HPDE6-E6E7 (cell line): ENCODE measurements at regions not wholly inside any gene's neighbourhood (a gene's known extent, or its start where the extent isn't known, plus 50 kb on each side); places are given as distances from the start of the nearest gene placed in this dataset.

ENCODE experiments used
- DNase-seq: peaks from one replicate; pipeline ENCODE4 v3.0.0; 2011; ENCODE audit warnings: missing footprints; ENCODE audit errors: extremely low spot score

DNA sequence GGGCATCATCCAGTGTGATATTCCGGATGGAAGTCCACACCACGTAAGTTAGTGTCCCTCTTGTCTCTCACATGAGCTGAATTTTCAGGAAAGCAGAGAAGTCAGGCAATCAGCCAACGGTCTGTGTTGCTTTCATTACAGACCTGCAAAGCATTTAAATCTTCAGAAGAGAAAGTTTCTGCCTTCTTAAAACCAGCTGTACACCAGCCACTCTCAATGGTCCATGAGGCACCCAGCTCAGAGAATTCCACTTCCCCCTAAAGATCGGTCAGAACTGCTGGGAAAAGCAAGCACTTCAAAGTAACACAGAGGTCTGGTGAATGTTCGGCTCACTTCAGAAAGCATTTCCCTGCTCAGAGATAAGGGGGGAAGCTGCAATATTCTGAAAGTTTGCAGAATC, 903.7 kb downstream of the EPHA3 start:
- DNase-seq = no peak

DNA sequence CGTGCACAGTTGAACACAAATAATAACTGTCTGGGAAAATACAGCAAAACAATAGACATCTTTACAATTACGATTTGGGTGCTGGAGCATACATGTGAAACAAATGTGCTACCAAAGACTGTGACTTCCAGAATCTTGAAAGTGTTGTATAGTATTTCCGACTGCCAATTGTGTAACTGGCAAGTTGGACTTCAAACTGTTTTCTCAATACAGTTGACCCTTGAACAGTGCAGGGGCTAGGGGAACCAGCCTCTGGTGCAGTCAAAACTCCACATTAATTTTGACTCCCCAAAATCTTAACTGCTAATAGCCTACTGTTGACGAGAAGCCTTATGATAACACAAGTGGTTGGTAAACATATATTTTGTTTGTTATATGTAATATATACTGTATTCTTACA, 904.2 kb downstream of the EPHA3 start:
- DNase-seq = no peak

DNA sequence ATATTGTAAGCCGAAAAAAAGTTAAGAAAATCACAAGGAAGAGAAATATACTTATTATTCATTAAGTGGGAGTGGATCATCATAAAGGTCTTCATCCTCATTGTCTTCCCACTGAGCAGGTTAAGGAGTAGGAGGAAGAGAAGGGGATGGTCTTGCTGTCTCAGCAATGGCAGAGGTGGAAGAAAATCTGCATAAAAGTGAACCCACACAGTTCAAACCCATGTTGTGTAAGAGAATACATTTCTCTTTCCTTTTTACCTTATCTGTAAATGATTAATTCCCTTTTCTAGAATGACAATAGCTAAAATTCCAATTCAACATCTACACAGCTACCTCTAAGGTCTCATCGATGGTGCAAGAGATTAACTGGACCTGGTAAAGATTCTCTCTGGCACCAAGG, 904.6 kb downstream of the EPHA3 start:
- no peak for DNase-seq

DNA sequence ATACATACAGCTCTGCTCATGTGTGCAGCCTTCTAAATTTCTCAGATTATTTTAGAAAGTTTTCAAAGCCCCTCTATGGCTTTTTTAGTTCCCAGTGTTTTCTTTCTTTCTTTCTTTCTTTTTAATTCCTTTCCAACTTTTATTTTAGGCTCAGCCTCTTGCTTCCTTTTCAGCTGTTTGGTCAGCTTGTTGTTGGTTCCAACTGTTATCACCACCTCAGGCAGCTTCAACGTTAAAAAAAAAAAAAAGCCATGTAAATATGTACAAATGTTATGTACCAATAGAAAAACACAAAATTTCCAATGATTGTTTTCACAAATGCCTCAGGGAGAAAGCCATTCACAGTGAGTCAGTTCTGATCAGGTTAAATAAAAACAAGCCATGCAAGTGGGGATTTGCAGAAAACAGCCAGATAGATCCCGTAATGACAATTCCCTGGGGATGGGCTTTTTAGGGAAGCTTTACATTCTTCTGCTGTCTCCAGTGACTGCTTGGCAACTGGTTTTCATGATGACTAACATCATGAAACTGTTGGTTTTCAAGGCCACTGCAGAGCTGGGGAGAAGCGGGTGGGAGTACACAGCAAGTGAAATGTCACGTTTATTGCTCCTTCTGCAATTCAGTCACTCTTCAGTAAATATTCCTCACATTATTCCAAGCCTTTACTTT, 908.4 kb downstream of the EPHA3 start:
- peak; percentile 21 for DNase-seq

DNA sequence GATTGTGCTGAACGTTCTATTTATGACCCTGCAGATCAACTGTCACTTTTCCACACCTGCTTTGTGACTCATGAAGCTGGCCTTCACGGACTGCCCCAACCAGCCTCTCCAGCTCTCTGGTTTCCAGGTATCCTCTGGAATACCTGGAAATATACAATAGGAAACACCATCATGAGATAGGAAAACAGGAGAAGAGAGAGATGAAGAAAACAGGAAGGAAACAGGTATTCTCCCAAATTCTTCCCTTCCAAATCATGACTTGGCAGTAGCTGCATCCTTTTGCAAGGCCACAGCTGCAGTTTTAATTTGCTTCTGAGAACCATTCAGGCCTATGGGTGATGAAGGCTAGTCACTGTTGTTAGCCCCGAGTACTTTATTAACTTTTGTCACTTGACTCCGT, 909.1 kb downstream of the EPHA3 start:
- DNase-seq = no peak

DNA sequence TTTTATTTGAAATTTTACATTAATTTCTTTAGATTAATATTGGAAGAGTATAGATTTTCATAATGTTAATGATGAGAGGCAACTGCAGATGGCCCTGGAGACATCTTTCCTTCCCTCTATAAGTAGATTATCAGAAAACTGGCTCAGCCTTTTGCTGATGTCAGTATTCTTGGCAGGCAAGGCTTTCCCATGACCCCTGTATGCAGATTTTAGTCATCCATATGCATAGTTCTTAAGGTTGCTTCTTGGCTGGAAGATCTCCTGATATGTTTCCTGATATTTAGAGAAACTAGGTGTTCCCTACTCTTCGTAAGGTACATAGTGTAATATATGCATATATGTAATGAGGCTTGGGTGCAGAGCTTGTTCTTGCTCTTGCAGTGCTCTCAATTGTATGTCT, 911.4 kb downstream of the EPHA3 start:
- DNase-seq = no peak

DNA sequence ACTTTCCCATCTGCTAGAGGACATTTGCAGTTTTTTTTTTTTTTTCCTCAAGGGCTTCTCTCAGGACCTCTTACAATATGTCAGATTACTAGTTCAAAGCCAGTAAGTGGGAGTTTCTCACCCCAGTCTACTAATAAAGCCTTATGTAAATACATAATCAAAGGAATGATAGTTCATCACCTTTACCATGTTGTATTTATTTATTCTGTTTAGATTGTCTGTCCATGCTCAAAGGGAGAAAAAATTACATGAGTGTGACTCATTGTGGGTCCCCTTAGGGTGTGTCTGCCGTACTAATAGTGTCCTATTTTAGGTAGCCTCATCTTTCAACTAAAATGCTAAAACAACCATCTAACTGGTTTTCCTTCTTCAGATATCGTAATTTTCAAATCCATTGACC, 917.6 kb downstream of the EPHA3 start:
- DNase-seq = no peak

DNA sequence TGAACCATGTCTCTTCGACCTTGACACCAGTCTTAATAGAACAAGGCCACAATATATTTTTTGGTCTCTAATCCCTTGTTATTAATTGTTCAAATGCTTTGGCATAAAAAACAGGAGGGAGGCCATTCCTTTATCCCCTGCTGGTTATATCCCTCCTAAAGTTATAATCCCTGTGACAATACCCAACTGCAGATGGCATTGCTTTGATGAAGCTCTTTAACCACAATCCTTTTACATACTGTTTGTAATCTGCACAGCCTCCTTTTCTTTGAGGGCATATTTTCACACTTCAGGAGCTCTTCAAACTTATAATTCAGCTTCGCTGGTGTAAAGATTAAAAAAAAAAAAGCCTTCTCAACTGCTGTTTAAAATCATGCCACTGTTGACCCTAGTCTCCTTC, 919.0 kb downstream of the EPHA3 start:
- no peak for DNase-seq

DNA sequence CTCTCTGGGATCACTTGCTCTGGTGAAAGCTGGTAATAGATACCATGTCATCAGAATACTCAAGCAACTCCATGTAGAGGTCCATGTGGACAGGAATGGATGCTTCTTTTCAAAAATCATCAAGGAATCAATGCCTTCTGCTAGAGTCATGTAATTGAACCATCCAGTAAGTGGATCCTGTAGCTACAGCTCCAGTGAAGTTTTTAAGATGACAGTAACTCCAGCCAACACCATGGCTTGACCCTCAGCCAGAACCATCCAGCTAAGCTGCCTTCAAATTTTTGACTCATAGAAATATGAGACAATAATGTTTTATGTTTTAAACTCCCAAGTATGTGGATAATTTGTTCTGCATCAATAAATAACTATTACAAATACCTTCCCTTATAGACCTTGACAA, 923.7 kb downstream of the EPHA3 start:
- no peak for DNase-seq

DNA sequence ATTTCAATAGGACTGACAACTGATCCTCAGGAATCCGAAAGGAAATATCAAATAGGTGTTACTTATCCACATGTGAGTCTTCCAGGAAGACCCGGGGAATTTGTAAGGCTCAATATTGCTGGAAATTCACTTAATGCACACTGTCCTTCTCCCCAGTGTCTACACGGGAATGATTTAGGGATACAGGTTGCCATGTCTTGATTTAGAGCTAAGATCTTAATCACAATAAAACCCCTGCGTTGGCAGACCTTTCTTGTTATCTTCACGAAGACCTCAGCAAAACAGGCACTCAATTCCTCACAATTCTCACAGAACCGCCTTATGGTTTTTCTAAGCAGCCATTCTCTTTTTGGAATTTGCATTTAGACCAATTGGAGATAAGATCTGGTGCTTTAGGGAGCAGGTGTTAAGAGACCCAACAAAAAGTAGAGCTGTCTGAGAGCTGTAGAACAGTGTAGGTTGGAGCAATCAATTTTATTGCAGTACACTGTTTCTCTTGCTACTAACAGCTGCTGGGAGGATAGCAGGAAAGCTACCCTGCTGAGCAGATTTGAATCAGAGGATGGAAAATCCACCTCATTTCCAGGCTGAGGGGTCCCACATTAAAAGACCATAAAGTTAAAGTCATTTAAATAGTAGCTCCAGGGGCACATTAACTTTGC, 925.7 kb downstream of the EPHA3 start:
- no peak for DNase-seq

DNA sequence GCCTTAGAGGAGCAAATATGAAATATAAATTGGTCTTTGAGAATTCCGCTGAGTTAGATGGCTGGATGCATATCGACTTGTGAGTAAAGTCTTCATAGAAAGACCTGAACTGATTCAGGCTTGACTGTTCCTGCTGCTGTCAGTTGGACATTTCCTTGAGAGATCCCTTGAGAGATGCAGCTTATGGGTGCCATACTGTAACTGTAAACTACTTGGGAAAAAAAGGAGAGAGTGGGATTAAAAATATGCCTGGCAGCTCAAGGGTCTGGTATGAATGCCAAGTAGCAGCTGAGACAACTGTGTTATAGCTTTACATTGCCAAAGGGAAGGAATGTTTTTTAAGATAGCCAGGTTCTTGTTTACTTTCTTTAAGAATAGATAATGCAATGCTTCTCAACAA, 926.6 kb downstream of the EPHA3 start:
- no peak for DNase-seq

DNA sequence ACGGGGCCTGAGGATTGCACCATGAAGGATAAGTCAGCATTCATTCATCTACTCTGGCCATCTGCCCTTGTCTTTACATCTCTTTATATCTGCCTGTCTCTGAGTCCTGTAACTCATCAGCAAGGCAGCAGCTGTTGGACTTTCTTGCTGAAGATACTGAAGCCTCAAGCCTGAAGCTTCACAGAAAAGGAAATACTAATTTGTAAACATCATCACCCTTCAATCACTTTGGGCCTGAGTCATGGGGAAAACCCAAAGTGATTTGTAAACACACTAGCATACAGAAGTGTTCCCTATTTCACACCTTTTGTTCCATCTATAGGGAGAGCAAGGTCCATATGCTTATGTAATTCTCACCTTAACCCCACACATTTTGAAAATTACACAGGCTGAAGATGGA, 928.2 kb downstream of the EPHA3 start:
- no peak for DNase-seq

DNA sequence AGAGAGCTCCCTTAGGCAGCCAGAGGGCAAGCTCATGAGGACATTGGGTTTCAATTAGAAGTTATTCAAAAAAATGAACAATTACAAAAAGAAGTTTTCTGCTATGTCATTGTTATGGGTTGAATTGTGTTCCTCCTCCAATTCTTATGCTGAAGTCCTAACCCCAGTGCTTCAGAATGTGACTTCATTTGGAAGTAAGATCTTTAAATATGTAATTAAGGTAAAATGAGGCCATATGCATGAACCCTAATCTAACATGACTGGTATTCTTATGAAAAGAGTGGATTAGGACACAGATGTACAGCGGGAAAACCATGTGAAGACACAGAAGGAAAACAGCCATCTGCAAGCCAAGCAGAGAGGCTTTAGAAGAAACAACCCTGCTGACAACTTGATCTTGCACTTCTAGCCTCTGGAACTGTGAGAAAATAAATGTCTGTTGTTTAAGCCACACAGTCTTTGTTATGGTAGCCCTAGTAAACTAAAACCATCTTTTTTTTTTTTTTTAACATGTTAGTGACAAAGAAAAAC, 929.6 kb downstream of the EPHA3 start:
- no peak for DNase-seq

DNA sequence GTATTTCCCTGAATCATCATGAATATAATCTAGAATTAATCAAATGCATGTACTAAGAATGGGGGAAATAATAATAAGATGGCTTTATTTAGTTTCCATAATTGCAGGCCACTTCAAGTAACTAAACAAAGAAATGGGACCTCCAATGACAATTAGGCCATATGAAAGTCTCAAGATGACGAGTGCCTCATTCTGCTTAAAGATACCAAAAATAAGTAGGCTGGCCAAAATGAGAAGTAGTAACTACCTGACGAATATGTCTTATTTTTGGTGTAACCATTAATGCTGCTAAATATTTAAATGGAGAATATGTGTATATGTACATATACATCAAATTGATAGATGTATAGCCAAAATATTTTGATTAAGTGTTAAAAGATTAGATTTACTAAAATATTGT, 932.6 kb downstream of the EPHA3 start:
- no peak for DNase-seq

DNA sequence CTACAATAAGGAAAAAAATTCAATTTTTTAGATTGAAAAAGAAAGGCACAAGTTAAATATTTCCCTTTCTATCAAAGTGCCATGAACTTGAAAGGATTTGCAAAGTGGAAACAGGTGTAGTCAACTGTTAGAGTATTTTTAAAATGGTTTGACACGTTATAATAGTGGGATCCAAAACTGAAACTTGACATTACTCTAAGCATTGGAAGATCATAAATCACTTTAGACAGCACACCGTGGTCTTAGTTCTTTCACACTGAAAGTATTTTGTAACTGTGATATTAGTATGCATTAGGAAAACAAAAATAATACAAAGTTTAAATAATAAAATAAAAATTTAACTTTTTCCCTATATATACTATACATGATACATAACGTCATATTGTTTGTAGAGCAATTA, 933.1 kb downstream of the EPHA3 start:
- no peak for DNase-seq

DNA sequence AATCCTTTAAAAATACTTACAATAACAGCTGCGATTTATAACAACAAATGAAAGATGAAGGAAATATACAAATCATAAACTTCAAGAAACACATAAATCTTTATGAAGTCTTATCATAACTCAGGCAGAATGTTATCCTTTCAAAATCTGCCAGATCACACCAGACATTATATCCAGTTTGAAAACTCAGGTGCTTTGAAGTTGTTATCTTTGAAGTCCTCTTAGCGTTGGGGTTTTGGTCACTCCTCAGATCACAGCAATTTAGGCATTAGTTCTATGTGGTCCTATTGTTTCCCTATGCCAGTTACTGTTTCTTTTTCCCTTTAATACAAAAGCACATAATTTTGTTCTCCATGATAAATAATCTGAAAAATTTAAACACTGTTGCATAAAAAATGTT, 934.6 kb downstream of the EPHA3 start:
- DNase-seq = no peak

DNA sequence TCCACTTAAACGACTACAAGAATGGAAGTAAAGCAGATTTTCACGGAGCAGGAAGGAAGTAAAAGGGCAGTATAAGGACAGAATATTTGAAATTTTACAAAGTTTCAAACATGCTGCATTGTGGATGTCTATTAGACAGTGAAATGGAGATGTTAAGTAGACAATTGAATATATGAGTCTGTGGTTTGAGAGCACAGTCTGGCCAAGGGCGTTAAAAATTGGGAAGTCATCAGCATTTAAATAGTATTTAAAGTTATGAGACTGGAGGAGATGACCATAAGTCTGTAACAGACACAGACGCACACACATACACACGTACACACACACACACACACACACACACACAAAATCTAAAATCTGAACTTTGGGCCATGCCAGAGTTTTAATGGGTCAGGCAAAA, 935.9 kb downstream of the EPHA3 start:
- DNase-seq = no peak

DNA sequence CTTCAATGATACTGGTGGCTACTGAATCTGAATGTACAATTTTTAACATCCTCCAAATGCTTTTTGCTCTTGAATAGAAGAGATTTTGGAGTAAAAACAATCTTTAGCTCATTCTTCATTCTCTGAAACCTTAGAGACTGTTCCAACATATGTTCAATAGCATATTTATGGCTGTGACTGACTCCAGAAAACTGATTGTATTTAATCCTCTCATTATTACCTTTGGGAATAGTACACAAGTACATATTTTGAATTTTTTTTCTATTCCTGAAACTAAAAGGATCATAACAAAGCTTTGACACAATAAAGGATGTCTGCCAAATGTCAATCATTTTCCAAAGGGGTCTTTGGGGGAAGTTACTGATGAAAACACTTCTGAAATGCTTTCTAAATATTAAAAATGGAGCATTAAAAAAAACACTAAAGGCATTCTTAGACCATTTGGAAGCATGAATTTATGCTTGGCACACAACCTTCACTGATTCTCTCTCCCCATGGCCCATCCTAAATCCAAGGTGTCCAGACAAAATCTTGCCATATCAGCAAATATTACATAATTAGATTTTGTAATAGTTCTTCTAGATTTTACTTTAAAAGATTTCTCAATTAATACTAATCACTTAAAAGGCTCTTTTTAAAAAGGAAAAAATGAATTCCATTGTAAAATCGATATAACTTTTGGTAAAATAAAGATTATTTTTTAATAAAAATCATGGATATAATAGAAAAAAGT, 936.8 kb downstream of the EPHA3 start:
- DNase-seq = no peak

DNA sequence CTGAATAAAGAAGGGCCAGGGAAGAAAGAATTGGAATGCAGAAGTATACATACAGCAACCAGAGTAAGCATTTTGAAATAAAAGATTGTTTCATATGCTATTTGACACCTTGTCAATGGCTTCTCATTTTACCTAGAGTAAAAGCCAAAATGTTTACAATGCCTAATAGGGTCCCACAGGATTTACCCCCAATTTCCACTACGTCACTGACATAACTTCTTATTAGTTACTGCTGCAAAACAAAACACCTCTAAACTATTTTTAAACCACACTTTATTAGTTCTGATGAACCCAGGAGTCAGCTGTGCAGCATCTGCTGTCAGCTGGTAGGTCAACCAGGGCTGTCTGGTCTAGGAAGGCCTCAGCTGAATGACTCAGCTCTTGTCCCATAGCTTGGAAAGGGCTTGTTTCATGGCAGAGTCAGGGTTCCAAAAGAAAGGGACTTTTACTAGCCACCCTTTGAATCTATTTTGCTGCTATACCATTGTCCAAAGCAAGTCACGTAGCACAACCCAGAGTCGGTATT, 945.1 kb downstream of the EPHA3 start:
- no peak for DNase-seq

DNA sequence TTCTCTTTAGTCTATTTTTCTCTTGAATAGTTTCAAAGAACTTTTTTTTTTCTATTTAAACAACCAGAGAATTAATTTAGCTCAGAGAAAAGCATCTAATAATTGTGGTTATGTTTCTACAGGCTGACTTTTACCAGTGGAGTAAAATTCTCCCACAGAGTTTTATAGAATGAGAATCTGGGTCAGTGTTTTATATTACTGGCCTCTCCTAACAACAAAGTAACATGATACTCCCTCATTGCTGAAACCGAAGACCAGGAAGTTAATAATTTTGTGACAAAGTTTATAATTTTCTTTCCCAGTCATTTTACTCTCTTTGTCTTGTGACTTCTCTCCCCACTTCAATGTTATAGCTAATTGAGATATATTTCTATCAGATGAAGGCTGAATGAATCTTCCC, 946.9 kb downstream of the EPHA3 start:
- DNase-seq = no peak

DNA sequence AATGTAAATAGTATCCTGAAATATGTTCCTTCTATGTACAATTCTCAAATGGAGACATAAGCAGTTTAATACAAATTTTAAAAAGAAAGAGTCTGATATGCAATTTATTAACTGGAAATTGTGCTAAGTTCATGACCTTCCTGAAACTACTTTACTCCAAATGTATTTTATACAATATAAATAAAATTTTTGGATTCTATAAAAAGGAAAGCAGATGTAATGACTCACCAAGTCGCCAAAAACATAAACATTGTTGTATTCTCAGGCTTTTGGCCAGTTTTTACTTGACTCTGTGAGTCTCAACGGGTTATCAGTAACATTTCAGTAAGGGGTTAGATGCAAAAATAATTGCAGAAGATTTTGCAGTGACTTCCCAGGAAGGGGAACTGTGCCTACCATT, 948.2 kb downstream of the EPHA3 start:
- DNase-seq = no peak

DNA sequence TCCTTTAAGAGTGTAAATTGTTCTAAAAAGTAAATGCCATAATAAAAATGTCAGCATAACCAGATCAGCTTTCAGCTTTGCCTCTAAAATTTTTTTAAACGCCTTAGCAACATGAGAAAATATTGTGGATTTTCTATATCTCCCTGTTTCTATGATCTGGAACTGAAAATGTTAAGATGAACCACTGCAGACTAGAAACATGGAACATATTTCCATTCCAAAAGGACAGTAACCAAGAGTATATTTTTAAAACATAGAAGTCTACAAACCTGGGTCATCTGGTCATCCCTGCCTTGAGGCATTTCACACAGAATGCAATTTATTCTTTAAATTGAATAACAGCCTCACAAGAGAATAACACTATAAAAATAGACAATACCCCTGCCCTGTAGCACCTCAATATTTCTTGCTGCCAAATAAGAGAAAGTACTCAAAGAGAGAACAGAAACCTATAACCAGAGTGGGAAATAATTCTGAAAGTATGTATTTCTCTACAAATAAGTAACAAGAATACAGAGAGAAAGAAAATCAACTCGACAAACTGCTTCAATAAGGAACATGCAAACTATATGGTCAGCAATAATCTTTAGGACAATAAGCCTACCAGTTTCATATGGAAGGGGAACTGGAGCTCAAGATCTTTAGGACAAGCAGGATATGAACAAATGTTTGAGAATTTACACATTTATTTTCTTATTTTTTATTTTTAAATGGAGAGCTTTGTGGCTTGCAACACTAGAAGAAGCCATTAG, 949.0 kb downstream of the EPHA3 start:
- DNase-seq = no peak
